ENCODE measurements at regions not wholly inside any gene's neighbourhood (a gene's known extent, or its start where the extent isn't known, plus 50 kb on each side); places are given as distances from the start of the nearest gene placed in this dataset.

GRCh38 chr21:36254106-36254941 is 65.7 kb upstream of the MORC3 start (continued):
- TF ChIP-seq U2AF2 (IDR thresholded peaks at IDR 0.05; ENCODE audit: low read depth, low read length) (no peak), BRCA1 (CRISPR knock-in tag; IDR thresholded peaks at IDR 0.05) (no peak), ISL2 (CRISPR knock-in tag; IDR thresholded peaks at IDR 0.05) (0 out of 2 replicates have a peak, but pooled peaks have one; percentile 30), KLF12 (CRISPR knock-in tag; IDR thresholded peaks at IDR 0.05; ENCODE audit: borderline replicate concordance) (no peak), PATZ1 (CRISPR knock-in tag; IDR thresholded peaks at IDR 0.05) (peak; percentile 41; the same call in 1 of the 2 replicates), GABPB1 (CRISPR knock-in tag; IDR thresholded peaks at IDR 0.05) (no peak), ZNF282 (IDR thresholded peaks at IDR 0.05; ENCODE audit: partially characterized antibody) (no peak), DDIT3 (CRISPR knock-in tag; IDR thresholded peaks at IDR 0.05) (no peak), EP300 (IDR thresholded peaks at IDR 0.05; ENCODE audit: low read depth in 2 of 2, low read length in 2 of 2) (peak in 1 of 2 experiments; percentile 44; a peak in 1 of 4 replicates), EP300 (CRISPR knock-in tag; IDR thresholded peaks at IDR 0.05; ENCODE audit: borderline replicate concordance) (no peak)
- TF ChIP-seq, protein P1, sequence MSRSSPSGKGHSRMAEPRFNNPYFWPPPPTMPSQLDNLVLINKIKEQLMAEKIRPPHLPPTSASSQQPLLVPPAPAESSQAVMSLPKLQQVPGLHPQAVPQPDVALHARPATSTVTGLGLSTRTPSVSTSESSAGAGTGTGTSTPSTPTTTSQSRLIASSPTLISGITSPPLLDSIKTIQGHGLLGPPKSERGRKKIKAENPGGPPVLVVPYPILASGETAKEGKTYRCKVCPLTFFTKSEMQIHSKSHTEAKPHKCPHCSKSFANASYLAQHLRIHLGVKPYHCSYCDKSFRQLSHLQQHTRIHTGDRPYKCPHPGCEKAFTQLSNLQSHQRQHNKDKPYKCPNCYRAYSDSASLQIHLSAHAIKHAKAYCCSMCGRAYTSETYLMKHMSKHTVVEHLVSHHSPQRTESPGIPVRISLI (CRISPR knock-in tag; IDR thresholded peaks at IDR 0.05; ENCODE audit: borderline replicate concordance): no peak
- TF ChIP-seq, protein P2, sequence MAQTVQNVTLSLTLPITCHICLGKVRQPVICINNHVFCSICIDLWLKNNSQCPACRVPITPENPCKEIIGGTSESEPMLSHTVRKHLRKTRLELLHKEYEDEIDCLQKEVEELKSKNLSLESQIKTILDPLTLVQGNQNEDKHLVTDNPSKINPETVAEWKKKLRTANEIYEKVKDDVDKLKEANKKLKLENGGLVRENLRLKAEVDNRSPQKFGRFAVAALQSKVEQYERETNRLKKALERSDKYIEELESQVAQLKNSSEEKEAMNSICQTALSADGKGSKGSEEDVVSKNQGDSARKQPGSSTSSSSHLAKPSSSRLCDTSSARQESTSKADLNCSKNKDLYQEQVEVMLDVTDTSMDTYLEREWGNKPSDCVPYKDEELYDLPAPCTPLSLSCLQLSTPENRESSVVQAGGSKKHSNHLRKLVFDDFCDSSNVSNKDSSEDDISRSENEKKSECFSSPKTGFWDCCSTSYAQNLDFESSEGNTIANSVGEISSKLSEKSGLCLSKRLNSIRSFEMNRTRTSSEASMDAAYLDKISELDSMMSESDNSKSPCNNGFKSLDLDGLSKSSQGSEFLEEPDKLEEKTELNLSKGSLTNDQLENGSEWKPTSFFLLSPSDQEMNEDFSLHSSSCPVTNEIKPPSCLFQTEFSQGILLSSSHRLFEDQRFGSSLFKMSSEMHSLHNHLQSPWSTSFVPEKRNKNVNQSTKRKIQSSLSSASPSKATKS (CRISPR knock-in tag; IDR thresholded peaks at IDR 0.05): no peak

All from HepG2 (cell line).